ENCODE measurements at regions not wholly inside any gene's neighbourhood (a gene's known extent, or its start where the extent isn't known, plus 50 kb on each side); places are given as distances from the start of the nearest gene placed in this dataset.

DNA sequence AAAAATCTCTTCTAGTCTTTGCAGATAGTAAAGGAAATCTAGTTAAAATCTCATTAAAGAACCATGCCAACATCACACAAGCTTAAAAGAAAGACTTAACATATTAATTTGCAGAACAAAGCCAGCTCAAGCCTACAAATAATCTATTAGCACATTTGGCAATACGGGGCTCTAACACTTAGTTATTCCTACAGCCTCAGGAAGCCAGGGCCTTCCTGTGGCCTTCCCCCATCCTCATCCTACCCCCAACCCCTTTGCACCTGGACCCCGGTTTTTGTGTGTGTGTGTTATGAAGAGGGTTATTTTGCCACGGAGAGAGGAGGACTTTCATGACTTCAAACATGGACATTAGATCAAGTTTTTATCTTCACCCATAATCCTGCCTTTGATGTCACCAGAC lies 64.6 kb downstream of the FOXB2 start:
- Histone ChIP-seq H3K36me3 (ENCODE audit: control insufficient read depth, low read depth, low read length) (no peaks in the 10 kb centered on the region), H3K4me3 (ENCODE audit: low read length) (peak overlapping the region; percentile 21), H3K9ac (ENCODE audit: low read length) (no peak overlapping the region), H3K9me3 (ENCODE audit: control insufficient read depth, low read depth, low read length) (peaks cover 3% of the 10 kb centered on the region), H3K27me3 (ENCODE audit: control insufficient read depth, insufficient read depth, low read length) (peaks cover 55% of the 10 kb centered on the region), H3K4me1 (ENCODE audit: control insufficient read depth, low read depth, low read length) (peaks cover 28% of the 10 kb centered on the region), H3K27ac (ENCODE audit: low read length) (no peak overlapping the region)

DNA sequence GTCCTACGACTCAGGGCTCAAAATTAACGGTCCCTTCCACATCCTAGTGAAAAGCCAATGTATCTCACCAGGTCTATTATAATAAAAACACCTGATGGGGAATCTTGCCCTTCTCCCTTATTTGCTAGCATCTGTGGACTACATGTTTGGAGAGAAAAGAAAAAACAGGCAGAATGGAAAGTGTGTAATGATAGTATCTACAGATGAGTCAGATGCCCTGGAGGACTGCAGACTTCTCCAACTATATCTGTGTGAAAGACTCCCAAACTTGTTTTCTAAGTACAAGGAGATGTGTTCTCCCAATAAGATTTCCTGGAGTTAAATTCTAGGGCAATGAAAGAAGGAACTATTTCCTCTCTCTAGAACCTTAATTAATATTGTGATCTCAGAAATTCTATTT lies 66.0 kb downstream of the FOXB2 start:
- no peak overlapping the region for H3K4me3 ChIP-seq (ENCODE audit: low read length)
- no peak overlapping the region for H3K27ac ChIP-seq (ENCODE audit: low read length)
- H3K9ac ChIP-seq (ENCODE audit: low read length): no peak overlapping the region
- H3K4me1 ChIP-seq (ENCODE audit: control insufficient read depth, low read depth, low read length): peaks cover 28% of the 10 kb centered on the region
- H3K36me3 ChIP-seq (ENCODE audit: control insufficient read depth, low read depth, low read length): no peaks in the 10 kb centered on the region
- H3K9me3 ChIP-seq (ENCODE audit: control insufficient read depth, low read depth, low read length): no peaks in the 10 kb centered on the region
- H3K27me3 ChIP-seq (ENCODE audit: control insufficient read depth, insufficient read depth, low read length): peaks cover 55% of the 10 kb centered on the region

DNA sequence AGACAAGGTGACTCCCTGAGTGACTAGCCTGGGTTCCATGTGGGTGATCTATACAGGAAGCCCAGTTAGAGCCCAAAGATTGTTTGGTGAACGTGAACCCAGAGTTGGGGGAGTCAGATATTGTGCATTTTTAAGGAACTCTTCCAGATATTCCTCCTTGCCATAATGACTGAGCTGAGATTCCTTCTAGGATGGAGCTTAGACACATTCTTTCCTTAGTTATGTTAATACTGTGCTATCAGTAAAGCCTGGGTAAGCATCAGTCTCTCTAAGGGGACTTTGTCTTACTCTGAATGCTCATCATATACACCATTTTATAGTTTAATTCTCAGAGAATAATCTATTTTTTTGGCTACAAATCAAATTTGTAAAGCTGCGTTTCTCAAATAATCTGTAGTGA lies 68.1 kb downstream of the FOXB2 start:
- no peaks in the 10 kb centered on the region for H3K9me3 ChIP-seq (ENCODE audit: control insufficient read depth, low read depth, low read length)
- H3K9ac ChIP-seq (ENCODE audit: low read length): no peak overlapping the region
- peaks cover 50% of the 10 kb centered on the region for H3K27me3 ChIP-seq (ENCODE audit: control insufficient read depth, insufficient read depth, low read length)
- H3K27ac ChIP-seq (ENCODE audit: low read length): no peak overlapping the region
- H3K4me3 ChIP-seq (ENCODE audit: low read length): no peak overlapping the region
- peaks cover 39% of the 10 kb centered on the region for H3K4me1 ChIP-seq (ENCODE audit: control insufficient read depth, low read depth, low read length)
- no peaks in the 10 kb centered on the region for H3K36me3 ChIP-seq (ENCODE audit: control insufficient read depth, low read depth, low read length)

DNA sequence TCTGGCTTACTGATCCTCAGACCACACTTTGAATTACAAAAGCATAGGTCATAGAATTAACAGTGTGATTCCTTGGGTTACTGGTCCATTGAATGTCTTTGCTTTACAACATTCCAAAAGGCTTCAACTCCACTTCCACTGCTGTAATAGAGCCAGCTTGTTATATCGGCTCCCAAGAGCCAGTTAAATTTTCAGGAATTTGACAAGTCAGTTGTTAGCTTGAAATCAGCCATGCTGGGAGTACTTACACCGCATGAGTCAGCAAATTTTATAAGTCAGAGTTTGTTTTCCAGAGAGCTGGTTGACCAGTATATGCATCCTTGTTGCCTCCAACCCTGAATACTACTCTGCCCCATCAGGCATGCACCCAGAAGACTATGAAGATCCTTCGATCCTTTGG lies 73.1 kb downstream of the FOXB2 start:
- H3K27ac ChIP-seq (ENCODE audit: low read length): no peak overlapping the region
- H3K4me1 ChIP-seq (ENCODE audit: control insufficient read depth, low read depth, low read length): peaks cover 16% of the 10 kb centered on the region
- H3K9me3 ChIP-seq (ENCODE audit: control insufficient read depth, low read depth, low read length): no peaks in the 10 kb centered on the region
- peak overlapping the region; percentile 0 for H3K9ac ChIP-seq (ENCODE audit: low read length)
- peaks cover under 1% of the 10 kb centered on the region for H3K27me3 ChIP-seq (ENCODE audit: control insufficient read depth, insufficient read depth, low read length)
- H3K36me3 ChIP-seq (ENCODE audit: control insufficient read depth, low read depth, low read length): no peaks in the 10 kb centered on the region
- peak overlapping the region; percentile 3 for H3K4me3 ChIP-seq (ENCODE audit: low read length)

- Histone ChIP-seq H3K27ac (ENCODE audit: low read length) (no peak overlapping the region), H3K4me3 (ENCODE audit: low read length) (no peak overlapping the region), H3K9ac (ENCODE audit: low read length) (no peak overlapping the region), H3K27me3 (ENCODE audit: control insufficient read depth, insufficient read depth, low read length) (no peaks in the 10 kb centered on the region), H3K4me1 (ENCODE audit: control insufficient read depth, low read depth, low read length) (peaks cover 19% of the 10 kb centered on the region), H3K36me3 (ENCODE audit: control insufficient read depth, low read depth, low read length) (no peaks in the 10 kb centered on the region), H3K9me3 (ENCODE audit: control insufficient read depth, low read depth, low read length) (no peaks in the 10 kb centered on the region)
These were observed 74.7 kb downstream of the FOXB2 start for GRCh38 chr9:77094150-77094549.

DNA sequence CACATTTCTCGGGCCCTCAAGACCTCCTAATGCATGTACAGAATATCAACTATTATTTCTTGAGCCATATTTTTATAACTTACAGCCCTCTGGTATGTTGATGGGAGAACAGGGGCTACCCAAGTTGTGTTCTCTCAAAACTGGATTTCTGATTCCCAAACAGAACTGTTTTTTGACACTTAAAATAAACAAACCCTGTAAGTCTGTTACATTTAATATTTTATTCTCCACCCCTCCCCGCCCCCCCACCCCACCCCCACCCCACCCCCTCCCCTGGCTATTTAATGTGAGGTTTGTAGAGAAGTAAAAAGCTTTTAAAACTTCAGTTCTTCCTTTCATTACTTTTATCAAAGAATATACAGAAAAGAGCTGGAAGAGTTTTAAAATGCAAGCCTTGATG lies 77.9 kb downstream of the FOXB2 start:
- Histone ChIP-seq H3K9me3 (ENCODE audit: control insufficient read depth, low read depth, low read length) (no peaks in the 10 kb centered on the region), H3K27ac (ENCODE audit: low read length) (no peak overlapping the region), H3K4me1 (ENCODE audit: control insufficient read depth, low read depth, low read length) (peaks cover 14% of the 10 kb centered on the region), H3K27me3 (ENCODE audit: control insufficient read depth, insufficient read depth, low read length) (no peaks in the 10 kb centered on the region), H3K36me3 (ENCODE audit: control insufficient read depth, low read depth, low read length) (no peaks in the 10 kb centered on the region), H3K9ac (ENCODE audit: low read length) (no peak overlapping the region), H3K4me3 (ENCODE audit: low read length) (no peak overlapping the region)

DNA sequence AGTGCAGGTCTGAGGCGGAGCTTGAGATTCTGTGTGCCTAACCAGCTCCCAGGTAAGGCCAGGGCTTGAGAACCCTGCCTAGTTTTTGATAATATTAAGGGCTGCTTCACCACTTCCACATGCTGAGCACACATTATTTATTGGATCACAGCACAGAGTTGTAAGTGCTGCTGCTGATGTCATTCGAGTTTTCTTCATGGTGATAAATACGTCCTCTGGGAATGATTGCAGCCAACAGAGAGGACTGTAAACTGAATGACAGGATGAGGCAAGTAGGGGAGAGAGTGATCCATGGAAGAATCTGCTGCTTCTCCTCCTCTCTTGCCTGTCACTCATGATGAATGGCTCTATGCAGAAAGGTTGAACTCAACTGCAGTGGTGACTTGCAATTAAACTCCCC lies 77.9 kb upstream of the VPS13A start:
- Histone ChIP-seq H3K4me3 (ENCODE audit: low read length) (no peak overlapping the region), H3K9ac (ENCODE audit: low read length) (no peak overlapping the region), H3K4me1 (ENCODE audit: control insufficient read depth, low read depth, low read length) (peaks cover 9% of the 10 kb centered on the region), H3K27me3 (ENCODE audit: control insufficient read depth, insufficient read depth, low read length) (no peaks in the 10 kb centered on the region), H3K9me3 (ENCODE audit: control insufficient read depth, low read depth, low read length) (no peaks in the 10 kb centered on the region), H3K36me3 (ENCODE audit: control insufficient read depth, low read depth, low read length) (no peaks in the 10 kb centered on the region), H3K27ac (ENCODE audit: low read length) (no peak overlapping the region)

- Histone ChIP-seq H3K27me3 (ENCODE audit: control insufficient read depth, insufficient read depth, low read length) (no peaks in the 10 kb centered on the region), H3K36me3 (ENCODE audit: control insufficient read depth, low read depth, low read length) (no peaks in the 10 kb centered on the region), H3K9ac (ENCODE audit: low read length) (no peak overlapping the region), H3K27ac (ENCODE audit: low read length) (no peak overlapping the region), H3K4me1 (ENCODE audit: control insufficient read depth, low read depth, low read length) (no peaks in the 10 kb centered on the region), H3K9me3 (ENCODE audit: control insufficient read depth, low read depth, low read length) (no peaks in the 10 kb centered on the region), H3K4me3 (ENCODE audit: low read length) (no peak overlapping the region)
These were observed 65.9 kb upstream of the VPS13A start for GRCh38 chr9:77111408-77111807.

DNA sequence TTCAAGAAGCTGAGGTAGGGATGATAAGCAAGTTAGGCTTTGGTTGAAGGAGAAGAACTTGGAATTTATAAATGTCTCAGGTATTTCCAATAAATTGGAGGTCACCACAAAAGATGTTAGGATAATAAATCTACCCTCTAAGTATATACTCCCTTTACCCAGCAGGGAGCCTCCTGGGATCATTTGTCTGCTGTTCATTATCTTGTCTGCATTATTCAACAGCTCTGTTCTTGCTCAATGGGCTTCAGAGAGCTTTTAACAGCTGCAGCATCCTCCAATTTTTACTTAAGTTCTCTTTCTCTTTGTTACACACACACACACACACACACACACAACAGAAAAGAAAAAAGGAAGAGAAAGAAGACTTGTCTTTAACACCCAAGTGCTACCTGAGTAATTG lies 51.7 kb upstream of the VPS13A start:
- no peaks in the 10 kb centered on the region for H3K27me3 ChIP-seq (ENCODE audit: control insufficient read depth, insufficient read depth, low read length)
- peaks cover 9% of the 10 kb centered on the region for H3K9me3 ChIP-seq (ENCODE audit: control insufficient read depth, low read depth, low read length)
- peaks cover 32% of the 10 kb centered on the region for H3K4me1 ChIP-seq (ENCODE audit: control insufficient read depth, low read depth, low read length)
- peaks cover 3% of the 10 kb centered on the region for H3K36me3 ChIP-seq (ENCODE audit: control insufficient read depth, low read depth, low read length)
- H3K27ac ChIP-seq (ENCODE audit: low read length): no peak overlapping the region
- no peak overlapping the region for H3K4me3 ChIP-seq (ENCODE audit: low read length)
- H3K9ac ChIP-seq (ENCODE audit: low read length): no peak overlapping the region

DNA sequence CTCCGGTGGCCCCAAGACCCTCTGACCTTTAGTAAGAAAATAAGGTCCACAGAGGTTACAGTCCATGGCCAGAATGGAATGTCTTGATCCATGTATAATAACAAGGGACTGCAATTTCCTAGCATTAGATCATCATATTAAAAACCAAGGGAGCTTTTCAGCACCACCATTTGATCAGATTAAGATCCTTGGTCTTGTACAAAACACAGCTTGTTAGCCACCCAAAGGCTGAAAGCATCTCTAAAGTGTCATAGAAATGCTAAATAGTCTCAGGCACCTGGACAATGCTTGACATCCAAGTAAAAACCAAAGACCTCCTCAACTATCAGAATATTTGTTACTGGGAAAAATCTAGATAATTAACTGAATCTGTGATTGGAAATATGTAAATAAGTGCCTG lies 50.3 kb upstream of the VPS13A start:
- Histone ChIP-seq H3K4me1 (ENCODE audit: control insufficient read depth, low read depth, low read length) (peaks cover 32% of the 10 kb centered on the region), H3K36me3 (ENCODE audit: control insufficient read depth, low read depth, low read length) (peaks cover 3% of the 10 kb centered on the region), H3K9me3 (ENCODE audit: control insufficient read depth, low read depth, low read length) (peaks cover 9% of the 10 kb centered on the region), H3K4me3 (ENCODE audit: low read length) (no peak overlapping the region), H3K27ac (ENCODE audit: low read length) (no peak overlapping the region), H3K27me3 (ENCODE audit: control insufficient read depth, insufficient read depth, low read length) (no peaks in the 10 kb centered on the region), H3K9ac (ENCODE audit: low read length) (no peak overlapping the region)

Data from iPS-18a (cell line).